ENCODE measurements at regions not wholly inside any gene's neighbourhood (a gene's known extent, or its start where the extent isn't known, plus 50 kb on each side); places are given as distances from the start of the nearest gene placed in this dataset.

DNA sequence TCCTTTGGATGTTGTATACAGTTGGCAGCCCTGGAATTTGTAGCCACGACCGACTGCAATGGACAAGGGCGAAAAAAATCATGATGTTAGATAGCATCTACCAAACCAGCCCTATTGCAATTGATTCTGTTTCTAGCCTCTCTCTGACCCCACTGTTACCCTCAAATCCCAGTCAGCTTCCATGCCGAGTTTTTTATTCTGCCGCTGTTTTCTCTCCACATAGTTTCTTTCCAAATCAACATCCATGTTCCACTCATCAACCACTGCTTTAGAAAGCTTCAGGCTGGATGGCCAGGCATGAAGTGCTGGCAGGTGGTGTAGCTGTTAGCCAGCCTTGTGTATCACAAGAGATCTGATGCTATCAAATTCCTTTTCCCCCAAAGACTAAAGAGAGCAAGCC is 272.8 kb downstream of the FIGN start:
- in situ Hi-C loops (cut with MboI; ENCODE audit: low sequenced_read_pairs) = no loop called here

DNA sequence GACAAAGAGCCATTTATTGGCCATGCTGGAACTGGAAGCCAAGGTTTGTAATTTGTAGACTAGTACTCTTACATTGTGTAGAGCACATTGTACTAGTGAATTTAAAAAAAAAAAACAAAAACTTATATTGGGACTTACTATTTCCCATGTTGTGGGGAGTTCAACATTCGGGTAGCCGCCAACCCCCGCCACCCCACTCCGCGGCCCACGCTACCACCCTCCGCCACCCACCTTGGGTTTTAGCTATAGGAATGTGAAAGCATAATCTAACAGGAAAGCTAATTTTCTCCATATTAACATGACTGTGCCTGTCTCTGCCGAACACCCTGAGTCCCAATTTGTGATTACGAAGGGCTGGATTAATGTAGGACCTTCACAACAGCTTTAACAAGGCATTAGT is 275.8 kb downstream of the FIGN start:
- in situ Hi-C loops (cut with MboI; ENCODE audit: low sequenced_read_pairs) = no loop called here

DNA sequence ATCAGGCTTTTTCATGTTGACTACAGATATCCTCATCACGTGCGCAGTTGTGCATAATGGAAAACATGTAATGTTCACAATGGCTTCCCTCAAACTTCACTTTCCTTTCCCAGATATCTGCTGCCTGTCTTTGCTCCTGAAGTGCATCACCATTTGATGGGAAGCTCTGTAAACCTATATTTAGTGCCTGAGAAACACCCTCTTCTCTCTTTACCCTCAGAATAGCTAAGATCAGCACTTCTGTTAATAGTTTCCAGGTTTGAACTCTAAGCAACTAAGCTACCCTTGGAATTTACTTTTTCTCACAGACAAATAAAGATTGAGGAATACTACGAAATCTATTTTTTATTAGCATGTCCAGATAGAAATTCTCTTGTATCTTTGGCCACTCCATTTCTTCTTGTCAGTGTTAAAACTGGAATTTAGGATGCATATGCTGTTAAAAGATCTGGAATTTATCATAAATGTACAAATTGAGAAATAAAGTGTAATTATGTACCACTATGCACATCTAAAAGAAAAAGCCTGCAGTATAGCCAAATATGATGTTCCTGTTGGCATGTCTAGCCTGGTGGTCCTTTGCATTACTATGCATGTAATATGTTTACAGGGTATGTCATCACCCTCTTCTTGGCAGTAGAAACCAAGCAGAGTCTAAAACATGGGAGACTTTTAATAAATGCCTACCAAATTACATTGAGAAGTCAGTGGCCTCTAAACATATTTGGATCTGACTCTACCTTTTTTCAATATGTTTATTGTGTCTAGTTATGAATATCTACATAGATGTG is 278.7 kb downstream of the FIGN start:
- in situ Hi-C loops (cut with MboI; ENCODE audit: low sequenced_read_pairs) = no loop called here

DNA sequence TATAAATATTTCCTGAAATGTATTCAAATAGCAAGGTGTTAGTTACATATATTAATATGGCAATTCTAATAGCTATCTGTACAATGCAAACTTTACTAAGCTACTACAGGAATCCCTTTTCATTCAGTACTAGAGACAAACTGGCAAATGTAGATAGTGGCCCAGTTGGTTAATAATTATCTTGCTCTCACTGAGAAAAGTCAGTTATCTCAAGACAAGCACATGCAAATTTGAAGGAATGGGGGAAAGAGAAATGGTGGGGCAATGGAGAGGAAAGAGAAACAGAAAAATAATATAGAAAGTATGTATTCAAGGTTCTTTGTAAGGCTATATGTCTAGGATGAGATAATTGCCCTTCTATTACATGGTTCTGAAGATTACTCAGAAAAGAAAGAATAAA is 280.0 kb downstream of the FIGN start:
- in situ Hi-C loops (cut with MboI; ENCODE audit: low sequenced_read_pairs) = no loop called here

DNA sequence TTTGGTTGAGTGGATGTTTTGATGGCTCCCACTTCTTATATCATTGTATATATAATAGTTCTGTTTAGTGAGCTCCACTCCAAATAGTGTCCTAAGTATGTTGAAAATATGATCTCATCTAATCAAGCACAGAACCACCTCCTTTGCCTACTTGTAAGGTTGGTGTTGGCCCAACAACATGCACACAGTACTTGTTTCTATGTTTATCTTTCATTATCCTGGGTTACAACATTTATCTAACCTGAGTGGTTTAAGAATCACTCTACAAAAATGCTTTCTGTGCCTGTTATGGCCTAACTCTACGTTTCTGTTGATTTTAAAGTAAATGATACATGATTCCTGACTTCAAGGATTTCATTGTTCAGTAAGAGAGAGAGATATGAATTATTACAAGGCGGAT is 281.9 kb downstream of the FIGN start:
- in situ Hi-C loops (cut with MboI; ENCODE audit: low sequenced_read_pairs) = no loop called here

DNA sequence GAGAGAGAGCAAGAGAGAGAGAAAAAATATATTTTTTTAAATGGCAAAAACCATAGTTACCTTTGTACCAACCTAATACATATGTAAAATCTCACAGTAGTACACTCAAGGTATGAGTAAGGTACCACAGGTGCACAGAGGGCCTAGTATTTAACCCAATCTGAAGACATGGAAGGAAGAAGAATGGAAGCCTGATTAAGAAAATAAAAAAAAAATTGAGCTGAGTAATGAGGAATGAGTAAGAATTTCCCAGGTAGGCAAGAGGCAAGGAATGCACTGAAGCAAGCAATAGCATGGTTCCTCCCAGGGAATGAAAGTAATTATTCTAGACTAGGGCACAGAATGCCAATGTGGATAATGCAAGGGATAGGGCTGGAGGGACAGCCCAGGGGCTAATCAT is 294.2 kb downstream of the FIGN start:
- in situ Hi-C loops (cut with MboI; ENCODE audit: low sequenced_read_pairs) = no loop called here

DNA sequence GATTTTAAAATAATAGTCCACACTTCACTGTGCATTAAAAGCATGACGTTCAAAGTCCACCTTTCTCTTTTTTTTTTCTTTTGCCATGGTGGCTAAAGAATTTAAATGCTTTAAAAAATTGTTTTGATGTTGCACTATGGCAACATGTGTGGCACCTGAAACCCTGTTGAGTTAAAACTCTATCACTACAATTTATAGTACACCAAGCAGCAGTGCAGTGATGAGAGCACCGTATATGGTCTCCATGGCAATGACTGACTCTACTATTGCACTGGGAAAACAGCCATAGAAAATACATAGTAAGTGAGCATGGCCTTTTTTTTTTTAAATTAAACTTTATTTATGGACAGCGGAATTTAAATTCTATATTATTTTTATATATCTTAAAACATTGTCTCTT is 298.8 kb downstream of the FIGN start:
- in situ Hi-C loops (cut with MboI; ENCODE audit: low sequenced_read_pairs) = no loop called here

DNA sequence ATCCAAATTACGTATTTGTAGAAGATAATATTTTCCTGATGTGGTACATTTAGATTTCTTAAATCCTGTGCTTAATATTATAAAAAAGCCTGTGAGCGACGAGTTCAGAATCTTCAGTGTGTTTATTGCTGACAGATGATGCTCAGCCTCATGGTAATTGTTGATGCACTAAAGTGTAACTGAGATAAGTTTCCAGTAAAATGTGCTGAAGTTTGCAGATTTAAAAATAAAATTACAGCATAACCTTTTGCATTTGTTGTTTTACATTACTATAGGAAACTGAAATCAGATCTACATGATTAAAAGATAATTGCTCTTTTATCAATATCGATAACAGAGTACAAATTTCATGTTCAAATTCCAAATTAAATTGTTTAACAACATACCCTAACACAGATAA is 307.6 kb downstream of the FIGN start:
- in situ Hi-C loops (cut with MboI; ENCODE audit: low sequenced_read_pairs) = no loop called here

DNA sequence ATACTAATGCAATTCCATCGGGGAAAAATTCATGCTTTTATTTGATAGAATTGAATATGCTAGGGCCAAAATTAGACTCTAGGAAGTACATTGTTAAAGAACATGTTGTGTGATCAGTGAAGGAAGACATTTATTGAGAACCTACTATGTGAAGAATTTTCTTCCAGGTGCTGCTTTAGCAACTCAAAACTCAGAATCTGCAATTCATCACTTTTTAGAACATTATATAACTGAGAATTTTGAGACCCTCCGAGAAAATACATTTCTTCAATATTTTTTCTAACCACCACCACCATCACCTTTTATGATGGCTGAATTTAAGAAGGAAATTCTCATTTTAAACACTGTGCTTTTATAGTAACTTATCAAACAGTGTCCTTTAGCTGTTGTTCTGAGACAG is 315.2 kb downstream of the FIGN start:
- in situ Hi-C loops (cut with MboI; ENCODE audit: low sequenced_read_pairs) = no loop called here

DNA sequence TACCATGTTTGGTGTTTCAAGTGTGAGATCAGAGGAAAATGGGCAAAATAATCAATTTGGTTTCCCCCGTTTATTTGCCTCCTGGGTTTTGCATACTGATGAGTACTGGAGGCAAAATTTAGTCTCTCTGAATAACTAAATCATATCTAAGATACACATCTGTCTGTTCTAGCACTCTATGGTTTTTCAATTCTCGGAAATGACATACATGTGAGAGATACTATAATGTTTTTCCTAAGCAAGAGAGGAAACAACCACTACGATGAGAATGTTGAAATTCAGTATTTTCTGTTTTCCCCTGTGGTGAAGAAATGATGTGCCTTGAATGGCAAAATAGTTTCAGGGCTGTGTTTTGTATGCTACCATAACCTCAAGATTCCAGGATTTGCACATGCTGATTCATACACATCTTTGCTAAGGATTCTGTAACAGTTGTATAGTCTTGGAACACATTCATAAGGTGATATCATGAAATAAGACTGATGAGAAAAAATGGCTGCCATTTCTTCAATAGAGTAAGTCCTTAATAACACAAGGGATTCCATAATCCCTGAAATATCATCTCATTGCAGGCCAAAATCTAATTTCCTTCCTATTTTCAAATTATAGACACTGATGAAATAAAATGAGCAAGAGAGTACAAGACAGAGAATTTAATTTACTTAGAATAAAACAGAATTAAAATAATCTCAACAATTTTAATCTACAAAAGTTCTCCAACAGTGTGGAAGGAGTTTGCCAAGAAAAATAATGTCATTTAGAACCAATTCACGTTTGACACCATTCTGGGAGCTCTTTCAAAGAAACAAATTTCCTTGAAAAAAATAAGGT is 316.6 kb downstream of the FIGN start:
- in situ Hi-C loops (cut with MboI; ENCODE audit: low sequenced_read_pairs) = no loop called here

DNA sequence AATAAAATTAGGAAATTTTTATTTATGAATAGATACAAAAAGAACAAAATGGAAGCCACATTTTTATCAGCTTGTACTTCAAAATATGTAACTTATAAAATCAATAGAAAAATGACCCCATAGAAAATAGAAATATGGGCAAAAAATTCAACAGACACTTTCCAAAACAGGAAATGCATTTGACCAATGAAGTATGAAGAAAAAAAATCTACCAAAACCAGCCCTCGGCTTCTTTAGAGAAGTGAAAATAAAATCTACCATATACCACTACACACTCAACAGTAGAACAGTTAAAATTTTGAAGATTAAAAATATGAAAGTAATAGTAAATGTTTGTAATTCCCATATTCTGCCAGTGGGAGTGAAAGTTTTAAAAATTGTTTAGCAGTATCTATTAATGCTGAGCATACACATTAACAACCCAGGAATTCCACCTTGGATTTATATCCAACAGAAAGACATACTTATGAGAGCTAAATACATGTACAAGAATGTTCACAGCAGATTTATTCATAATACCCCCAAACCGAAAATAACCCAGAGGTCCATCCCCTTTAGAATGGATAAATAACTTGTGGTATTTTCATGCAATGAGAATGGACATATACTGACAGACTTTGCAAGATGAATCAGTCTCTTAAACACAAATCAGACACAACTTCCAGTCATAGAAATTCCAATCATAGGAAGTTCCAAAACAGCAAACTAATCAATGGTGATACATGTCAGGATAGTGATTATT is 318.0 kb downstream of the FIGN start:
- in situ Hi-C loops (cut with MboI; ENCODE audit: low sequenced_read_pairs) = no loop called here

DNA sequence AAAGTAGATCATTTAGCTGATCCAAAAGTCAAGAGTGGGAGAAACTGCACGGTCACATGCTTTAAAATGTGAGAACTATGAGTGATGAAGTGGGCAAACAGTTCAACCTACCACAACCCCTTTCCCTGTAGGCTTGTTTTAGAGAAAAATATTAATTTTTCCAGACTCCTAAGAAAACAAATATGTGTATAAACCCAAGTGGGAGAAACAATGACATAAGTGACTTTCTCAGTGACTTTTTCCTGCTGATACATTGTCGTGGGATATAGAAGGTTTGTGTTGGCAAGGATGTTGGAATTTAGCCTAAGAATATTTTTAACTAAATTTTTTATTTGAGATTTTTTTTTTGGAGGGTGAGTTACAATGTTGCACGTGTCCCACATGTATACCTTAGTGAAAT is 321.7 kb downstream of the FIGN start:
- in situ Hi-C loops (cut with MboI; ENCODE audit: low sequenced_read_pairs) = no loop called here

DNA sequence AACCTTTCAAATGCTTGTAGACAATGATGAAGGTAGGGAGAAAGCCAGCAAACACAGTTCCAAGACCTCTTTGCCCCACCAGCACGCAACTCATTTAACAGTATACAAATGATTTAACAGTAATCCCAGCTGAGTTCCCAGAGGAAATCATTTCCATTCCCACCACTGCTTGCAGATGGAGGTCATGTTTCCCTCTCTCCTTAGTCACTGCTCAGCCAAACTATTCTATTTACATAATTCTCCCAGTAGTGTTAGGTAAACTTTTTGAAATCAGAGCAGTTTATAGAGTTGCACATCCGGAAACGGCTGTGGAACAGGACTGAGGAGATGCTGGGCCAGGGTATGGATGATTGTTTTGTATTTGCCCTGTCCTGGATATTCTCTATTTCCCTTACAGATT is 328.5 kb downstream of the FIGN start:
- in situ Hi-C loops (cut with MboI; ENCODE audit: low sequenced_read_pairs) = no loop called here

DNA sequence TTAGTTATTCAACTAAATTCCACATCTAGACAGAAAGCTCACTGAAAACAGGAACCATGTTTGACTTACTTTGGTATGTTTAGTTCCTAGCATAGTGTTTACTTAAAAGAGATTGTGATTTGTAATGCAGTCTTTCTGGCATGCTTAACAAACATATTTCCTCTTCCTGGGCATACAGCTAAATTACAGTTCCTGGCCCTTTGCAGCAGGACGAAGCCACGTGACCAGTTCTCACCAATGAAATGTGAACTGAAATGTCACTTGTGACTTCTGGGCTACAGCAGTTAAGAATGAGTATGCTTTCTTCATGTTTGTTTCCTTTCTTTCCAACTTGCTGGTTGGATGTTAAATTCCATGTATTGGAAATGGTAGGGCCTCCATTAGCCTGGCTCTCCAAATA is 330.5 kb downstream of the FIGN start:
- in situ Hi-C loops (cut with MboI; ENCODE audit: low sequenced_read_pairs) = no loop called here

DNA sequence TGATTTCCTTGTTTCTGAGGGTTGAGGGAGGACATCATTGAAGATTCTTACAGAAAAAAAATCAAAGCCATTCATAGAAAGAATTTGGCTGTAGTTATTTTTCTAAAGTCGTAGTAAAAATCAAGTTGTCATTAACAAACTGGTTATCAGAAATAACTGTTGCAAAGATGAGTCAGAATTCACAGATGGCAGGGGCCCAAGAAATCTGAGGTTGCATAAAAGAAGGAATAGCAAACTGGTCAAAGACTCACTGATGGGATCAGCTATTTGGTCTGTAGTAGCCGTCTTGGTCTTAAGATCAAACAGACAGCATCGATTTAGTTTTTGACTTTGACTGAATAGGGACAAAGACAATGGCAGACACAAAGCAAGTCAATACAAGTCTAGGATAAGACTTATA is 334.3 kb downstream of the FIGN start:
- in situ Hi-C loops (cut with MboI; ENCODE audit: low sequenced_read_pairs) = no loop called here

DNA sequence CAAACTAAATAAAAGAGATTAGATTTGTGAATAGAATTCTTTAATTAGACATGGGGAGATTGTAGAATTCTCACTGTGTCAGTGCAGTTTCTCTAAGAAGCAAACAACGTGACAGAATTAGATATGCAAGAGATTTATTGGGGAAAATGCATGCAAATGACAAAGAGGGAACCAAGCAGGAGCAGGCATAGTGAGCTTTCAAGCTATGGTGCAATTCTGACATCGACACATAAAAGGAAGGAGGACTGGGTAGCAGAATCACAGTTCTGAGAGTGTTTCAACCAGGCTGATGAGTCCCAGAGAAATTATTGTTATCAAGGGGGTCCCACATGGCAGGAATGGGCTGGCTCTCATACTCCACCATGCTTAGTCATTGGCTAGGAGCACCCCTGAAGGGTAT is 338.4 kb downstream of the FIGN start:
- in situ Hi-C loops (cut with MboI; ENCODE audit: low sequenced_read_pairs) = no loop called here

DNA sequence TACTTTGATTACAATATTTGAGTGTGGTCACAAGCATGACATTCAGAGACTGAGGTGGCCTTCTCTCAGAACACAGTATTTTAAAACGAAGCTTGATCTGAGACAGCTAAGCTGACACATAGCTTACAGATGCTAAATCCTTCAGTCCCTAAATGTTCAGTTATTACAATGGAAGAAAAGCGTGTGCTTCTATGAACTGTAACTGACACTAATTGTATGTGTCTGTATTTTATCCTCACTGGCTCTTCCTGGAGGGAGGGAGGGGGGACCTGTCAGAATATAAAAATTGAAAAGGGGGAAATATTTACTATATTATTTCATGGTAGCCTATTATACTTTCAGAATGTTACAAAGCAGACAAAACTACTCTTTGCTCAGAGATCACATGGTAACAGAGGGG is 340.2 kb downstream of the FIGN start:
- in situ Hi-C loops (cut with MboI; ENCODE audit: low sequenced_read_pairs) = no loop called here

DNA sequence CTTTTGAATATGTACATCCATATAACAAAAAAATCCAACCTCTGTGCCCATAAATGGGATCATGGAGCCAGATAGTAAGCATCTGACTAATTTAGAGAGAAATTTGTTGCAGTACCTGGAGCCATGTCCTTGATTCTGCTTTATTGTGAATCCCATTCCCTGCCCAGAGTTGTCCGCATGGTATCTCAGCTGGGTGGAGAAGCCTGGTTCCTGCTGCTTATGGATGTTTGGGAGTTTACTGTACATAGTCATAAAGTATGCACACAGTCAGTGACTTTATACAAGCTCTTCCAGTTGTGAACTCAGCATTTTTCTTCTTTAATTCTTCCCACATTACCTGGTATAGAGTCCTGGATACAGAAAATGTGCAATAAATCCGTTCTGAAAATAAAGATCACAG is 346.0 kb downstream of the FIGN start:
- in situ Hi-C loops (cut with MboI; ENCODE audit: low sequenced_read_pairs) = no loop called here

DNA sequence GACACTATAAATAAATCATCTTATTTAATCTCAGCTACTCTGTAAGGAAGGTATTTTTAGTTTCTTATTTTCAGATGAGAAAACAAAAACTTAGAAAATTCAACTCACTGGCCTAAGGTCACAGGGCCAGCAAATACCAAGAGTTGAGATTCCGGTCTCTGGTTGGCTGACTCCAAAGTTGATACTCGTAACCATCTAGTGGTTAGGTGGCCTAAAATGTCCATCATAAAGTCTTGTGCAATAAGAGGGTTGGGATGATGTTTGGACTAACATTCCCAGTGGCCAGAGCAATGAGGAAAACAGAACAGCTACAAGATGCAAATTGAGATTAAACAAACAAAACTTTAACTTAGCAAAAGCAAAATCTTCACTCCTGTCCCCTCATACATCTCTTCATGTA is 360.3 kb downstream of the FIGN start:
- in situ Hi-C loops (cut with MboI; ENCODE audit: low sequenced_read_pairs) = no loop called here

DNA sequence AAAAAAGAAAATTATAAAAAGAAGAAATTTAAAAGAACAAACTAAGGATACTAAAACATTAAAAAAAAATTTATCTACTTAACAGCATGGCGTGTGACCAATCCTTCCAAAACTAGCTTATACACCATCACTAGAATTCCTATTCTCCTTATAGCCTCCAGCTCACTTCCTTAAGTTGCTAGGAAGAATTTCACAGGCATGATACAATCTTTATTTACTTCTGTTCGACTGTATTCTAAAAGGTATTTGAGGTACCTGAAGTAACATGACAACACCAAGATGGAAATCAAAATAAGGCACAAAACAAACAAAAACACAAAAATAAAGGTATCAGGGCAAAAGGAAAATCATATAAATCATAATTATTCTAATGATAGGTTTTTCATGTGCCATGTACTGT is 360.7 kb downstream of the FIGN start:
- in situ Hi-C loops (cut with MboI; ENCODE audit: low sequenced_read_pairs) = no loop called here

DNA sequence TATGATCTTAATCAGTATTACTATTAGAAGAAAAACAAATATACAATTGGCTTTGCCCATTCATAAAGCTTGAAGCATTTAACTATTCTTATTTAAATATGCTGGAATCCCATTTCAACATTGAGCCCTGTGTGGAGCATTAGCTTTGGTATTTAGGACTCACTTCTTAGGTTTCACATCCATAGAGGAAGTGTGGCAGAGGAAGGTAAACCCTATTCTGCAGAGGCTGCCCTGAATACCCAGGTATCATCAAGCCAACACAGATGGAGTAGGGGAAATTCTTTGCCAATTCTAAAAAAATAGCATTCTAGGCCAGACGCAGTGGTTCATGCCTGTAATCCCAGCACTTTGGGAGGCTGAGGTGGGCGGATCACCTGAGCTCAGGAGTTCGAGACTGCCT is 361.5 kb downstream of the FIGN start:
- in situ Hi-C loops (cut with MboI; ENCODE audit: low sequenced_read_pairs) = no loop called here

DNA sequence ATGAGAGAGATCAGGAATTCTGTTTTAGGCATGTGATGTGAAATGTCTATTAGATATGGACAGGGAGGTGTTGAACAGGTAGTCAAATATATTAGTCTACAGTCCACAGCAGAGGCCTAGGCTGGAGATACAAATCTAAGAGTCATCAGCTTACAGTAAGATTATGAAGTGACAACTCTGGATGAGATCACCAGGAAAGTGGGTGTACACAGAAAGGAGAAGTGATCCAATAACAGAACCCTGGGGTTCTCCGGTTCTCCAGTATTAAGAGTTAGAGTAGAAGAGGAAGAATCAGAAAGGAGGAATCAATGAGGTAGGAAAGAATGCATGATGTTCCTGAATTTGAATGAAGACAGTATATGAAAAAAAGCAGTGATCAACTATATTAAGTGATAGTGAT is 362.3 kb downstream of the FIGN start:
- in situ Hi-C loops (cut with MboI; ENCODE audit: low sequenced_read_pairs) = no loop called here
